ENCODE measurements at regions not wholly inside any gene's neighbourhood (a gene's known extent, or its start where the extent isn't known, plus 50 kb on each side); places are given as distances from the start of the nearest gene placed in this dataset.

DNA sequence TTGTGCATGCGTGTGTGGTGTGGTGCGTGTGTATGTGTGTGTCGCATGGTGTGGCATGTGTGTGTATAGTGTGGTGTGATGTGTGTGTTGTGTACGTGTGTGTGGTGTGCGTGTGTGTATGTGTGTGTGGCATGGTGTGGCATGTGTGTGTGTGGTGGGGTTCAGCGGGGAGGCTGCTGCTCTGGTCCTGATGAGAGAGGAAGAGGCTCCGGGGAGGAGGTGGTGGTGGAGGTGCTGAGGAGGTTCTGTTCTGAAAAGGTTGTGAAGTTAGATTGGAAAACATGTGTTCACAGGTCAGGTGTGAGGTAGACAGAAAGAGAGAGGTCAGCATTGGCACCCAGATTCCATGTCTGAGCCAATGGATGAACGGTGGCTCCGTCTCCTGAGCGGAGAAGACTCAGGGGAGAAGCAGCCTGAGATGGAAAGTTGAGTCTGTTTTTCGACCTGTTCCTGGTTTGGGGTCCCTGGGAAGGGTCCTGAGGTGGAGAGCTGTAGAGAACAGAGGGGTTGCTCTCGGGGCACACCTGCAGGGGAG, 67.2 kb upstream of the HDAC4 start:
- Histone ChIP-seq H3K4me1 (ENCODE audit: control insufficient read depth, extremely low read depth, insufficient read depth, low read length) (no peaks in the 10 kb centered on the region), H3K9me3 (replicated peaks; ENCODE audit: control insufficient read depth, insufficient read depth, low read length) (no peaks in the 10 kb centered on the region), H2AFZ (ENCODE audit: low read depth, low read length) (no peak overlapping the region), H3K79me2 (ENCODE audit: control insufficient read depth, insufficient read depth, low read length) (no peaks in the 10 kb centered on the region), H3K4me2 (ENCODE audit: insufficient read depth, low read length) (no peak overlapping the region), H3K9me1 (replicated peaks; ENCODE audit: control insufficient read depth, extremely low read depth, insufficient read depth, low read length) (no peaks in the 10 kb centered on the region), H3K9ac (replicated peaks; ENCODE audit: extremely low read depth, insufficient read depth, low read length) (no peak overlapping the region), H4K20me1 (replicated peaks; ENCODE audit: control insufficient read depth, extremely low read depth, insufficient read depth, low read length) (no peaks in the 10 kb centered on the region), H3K36me3 (ENCODE audit: control insufficient read depth in 2 of 2, extremely low read depth in 1 of 2, insufficient read depth in 2 of 2, low read length in 2 of 2) (no peaks in the 10 kb centered on the region), H3K27me3 (ENCODE audit: control insufficient read depth in 2 of 2, insufficient read depth in 2 of 2, low read length in 2 of 2) (no peaks in the 10 kb centered on the region), H3K27ac (ENCODE audit: insufficient read depth, low read depth, low read length) (no peak overlapping the region), H3K4me3 (replicated peaks in 1 of 3; ENCODE audit: insufficient read depth in 1 of 3, low read depth in 1 of 3, low read length in 3 of 3) (no peak overlapping the region)
- BruUV-seq (replicated peaks): no TSS peak
- ChIA-PET POLR2A (no interaction called here), CTCF (no interaction called here)
- dilution Hi-C loops (cut with MboI; ENCODE audit: extremely low pct_ligation_motif_present, low sequenced_read_pairs): no loop called here
- intact Hi-C loops (cut with micrococcal nuclease): no loop called here
- FAIRE-seq (no peak), DNase-seq (ENCODE audit: low read depth, low spot score) (no peak)
- no peak for TF ChIP-seq EZH2 (IDR thresholded peaks at IDR 0.05; ENCODE audit: borderline replicate concordance, low read depth, low read length, severe bottlenecking)
- no peak for TF ChIP-seq MYC (IDR thresholded peaks at IDR 0.05; ENCODE audit: low read depth, low read length)
- no peak for TF ChIP-seq GATA2 (IDR thresholded peaks at IDR 0.05; ENCODE audit: insufficient read depth, insufficient read length, low read depth, low read length)

GRCh38 chr2:239467281-239467955, 66.6 kb upstream of the HDAC4 start:
- Histone ChIP-seq H4K20me1 (replicated peaks; ENCODE audit: control insufficient read depth, extremely low read depth, insufficient read depth, low read length) (no peaks in the 10 kb centered on the region), H3K9me1 (replicated peaks; ENCODE audit: control insufficient read depth, extremely low read depth, insufficient read depth, low read length) (no peaks in the 10 kb centered on the region), H3K9me3 (replicated peaks; ENCODE audit: control insufficient read depth, insufficient read depth, low read length) (peaks cover 1% of the 10 kb centered on the region), H3K27ac (ENCODE audit: insufficient read depth, low read depth, low read length) (no peak overlapping the region), H3K4me3 (replicated peaks in 1 of 3; ENCODE audit: insufficient read depth in 1 of 3, low read depth in 1 of 3, low read length in 3 of 3) (no peak overlapping the region), H3K9ac (replicated peaks; ENCODE audit: extremely low read depth, insufficient read depth, low read length) (no peak overlapping the region), H3K36me3 (ENCODE audit: control insufficient read depth in 2 of 2, extremely low read depth in 1 of 2, insufficient read depth in 2 of 2, low read length in 2 of 2) (no peaks in the 10 kb centered on the region), H3K79me2 (ENCODE audit: control insufficient read depth, insufficient read depth, low read length) (no peaks in the 10 kb centered on the region), H2AFZ (ENCODE audit: low read depth, low read length) (no peak overlapping the region), H3K27me3 (ENCODE audit: control insufficient read depth in 2 of 2, insufficient read depth in 2 of 2, low read length in 2 of 2) (no peaks in the 10 kb centered on the region), H3K4me1 (ENCODE audit: control insufficient read depth, extremely low read depth, insufficient read depth, low read length) (no peaks in the 10 kb centered on the region), H3K4me2 (ENCODE audit: insufficient read depth, low read length) (no peak overlapping the region)
- ChIA-PET POLR2A (no interaction called here), CTCF (no interaction called here)
- DNase-seq (ENCODE audit: low read depth, low spot score) (no peak), FAIRE-seq (no peak)
- BruUV-seq (replicated peaks): no TSS peak
- intact Hi-C loops (cut with micrococcal nuclease) (no loop called here), dilution Hi-C loops (cut with MboI; ENCODE audit: extremely low pct_ligation_motif_present, low sequenced_read_pairs) (no loop called here)
- TF ChIP-seq POLR2A (IDR thresholded peaks at IDR 0.05; ENCODE audit: low read depth, low read length): no peak
- TF ChIP-seq JUN (IDR thresholded peaks at IDR 0.05; ENCODE audit: borderline replicate concordance, insufficient read depth, insufficient read length, low read depth): no peak
- TF ChIP-seq POLR2AphosphoS5 (IDR thresholded peaks at IDR 0.05; ENCODE audit: insufficient read depth, low read depth, low read length): no peak
- no peak for TF ChIP-seq MYC (IDR thresholded peaks at IDR 0.05; ENCODE audit: low read depth, low read length)
- no peak for TF ChIP-seq EZH2 (IDR thresholded peaks at IDR 0.05; ENCODE audit: borderline replicate concordance, low read depth, low read length, severe bottlenecking)
- TF ChIP-seq GATA2 (IDR thresholded peaks at IDR 0.05; ENCODE audit: insufficient read depth, insufficient read length, low read depth, low read length): no peak
- TF ChIP-seq FOS (IDR thresholded peaks at IDR 0.05; ENCODE audit: borderline replicate concordance, insufficient read depth, low read length): no peak
- TF ChIP-seq CTCF (IDR thresholded peaks at IDR 0.05; ENCODE audit: extremely low read depth in 1 of 2, insufficient read depth in 1 of 2, low read depth in 1 of 2, low read length in 2 of 2): no peak
- no peak for TF ChIP-seq MAX (IDR thresholded peaks at IDR 0.05; ENCODE audit: insufficient read depth, insufficient read length)
